A549 (cell line): ENCODE measurements at regions not wholly inside any gene's neighbourhood (a gene's known extent, or its start where the extent isn't known, plus 50 kb on each side); places are given as distances from the start of the nearest gene placed in this dataset.

Experiments
- ATAC-seq, 2 experiments: fragments of 200-7000 bp in 1 of 2; fragments of >200 bp in 1 of 2; cut with Nextera tagmentation in 1 of 2; cut with Tn5 transposase in 1 of 2; 3 replicates each; pipeline versions ENCODE4 v1.8.0 to v1.9.1; 2018 to 2020; ENCODE audit warnings: mild to moderate bottlenecking in 1 of 2, moderate library complexity in 1 of 2
- CTCF ChIA-PET: fragments of 300-600 bp; sonication (Branson Sonifier 250); formaldehyde crosslinking; extraction: SDS; loops from one replicate; lab custom pipeline; 2021; ENCODE audit warnings: antibody characterized with exemption, inconsistent platforms; lab: Yijun Ruan, JAX
- POLR2A ChIA-PET: fragments of 350-600 bp; formaldehyde crosslinking; extraction: SDS; loops from one replicate; lab custom pipeline; 2021; ENCODE audit warnings: antibody characterized with exemption, inconsistent platforms; lab: Yijun Ruan, JAX
- DNase-seq, 2 experiments: peaks; one replicate each; pipeline versions ENCODE4 v3.0.0 to v3.0.0-alpha.2; 2011 to 2016; ENCODE audit warnings: low read depth in 1 of 2, low spot score in 1 of 2
- FAIRE-seq: peaks from 2 replicates; lab custom pipeline; 2011; peaks lifted over from hg19 to GRCh38; lab: Jason Lieb, UNC
- H3K27ac ChIP-seq, 2 experiments: fragments of >200 bp; sonication (Bioruptor Twin); formaldehyde crosslinking; 3 replicates each; pipeline ENCODE4 v1.5.1; 2016 to 2017
- H3K4me1 ChIP-seq: fragments of >200 bp; sonication (Bioruptor Twin); formaldehyde crosslinking; 3 replicates; pipeline ENCODE4 v1.6.1; 2016
- H3K4me2 ChIP-seq: fragments of >200 bp; sonication (Bioruptor Twin); formaldehyde crosslinking; 3 replicates; pipeline ENCODE4 v1.6.1; 2016
- H3K4me3 ChIP-seq: fragments of >200 bp; sonication (Bioruptor Twin); formaldehyde crosslinking; 3 replicates; pipeline ENCODE4 v1.5.1; 2016
- H3K9me3 ChIP-seq: fragments of >200 bp; sonication (Bioruptor Twin); formaldehyde crosslinking; 3 replicates; pipeline ENCODE4 v1.6.1; 2016
- CBX2 ChIP-seq: fragments of 200-600 bp; sonication (generic); IDR thresholded peaks from 2 replicates; pipeline ENCODE4 v1.6.1; 2016; ENCODE audit warnings: low read depth, mild to moderate bottlenecking, borderline replicate concordance
- CBX8 ChIP-seq: fragments of 200-600 bp; sonication (generic); IDR thresholded peaks from 2 replicates; pipeline ENCODE4 v1.6.1; 2016
- CEBPB ChIP-seq, 2 experiments: fragments of >200 bp in 1 of 2; sonication (Bioruptor Twin) in 1 of 2; formaldehyde crosslinking in 1 of 2; IDR thresholded peaks; 2 replicates each; pipeline ENCODE4 v1.6.1; 2012 to 2016
- CHD4 ChIP-seq: fragments of 200-600 bp; sonication (generic); IDR thresholded peaks from 2 replicates; pipeline ENCODE4 v1.6.1; 2016; ENCODE audit warnings: antibody characterized with exemption, mild to moderate bottlenecking, borderline replicate concordance
- CTCF ChIP-seq: fragments of >200 bp; sonication (Bioruptor Twin); formaldehyde crosslinking; IDR thresholded peaks from 3 replicates; pipeline ENCODE4 v1.5.1; 2016
- E2F6 ChIP-seq: IDR thresholded peaks from 2 replicates; pipeline ENCODE4 v1.6.1; 2012; ENCODE audit warnings: low read depth, borderline replicate concordance
- EHMT2 ChIP-seq: fragments of 200-600 bp; sonication (generic); IDR thresholded peaks from 2 replicates; pipeline ENCODE4 v1.6.1; 2016; ENCODE audit warnings: antibody characterized with exemption, low read depth, mild to moderate bottlenecking, moderate library complexity
- ELK1 ChIP-seq: fragments of 150-350 bp; IDR thresholded peaks from 2 replicates; pipeline ENCODE4 v1.6.1; 2014; ENCODE audit warnings: low read depth, mild to moderate bottlenecking, low read length
- ESRRA ChIP-seq: fragments of 150-350 bp; IDR thresholded peaks from 2 replicates; pipeline ENCODE4 v1.6.1; 2014; ENCODE audit warnings: mild to moderate bottlenecking, low read length, borderline replicate concordance
- HDAC2 ChIP-seq: fragments of 200-600 bp; sonication (generic); IDR thresholded peaks from 2 replicates; pipeline ENCODE4 v1.6.1; 2016
- HOXB5 ChIP-seq: fragments of 250-450 bp; sonication (Bioruptor Pico); IDR thresholded peaks from 2 replicates; pipeline ENCODE4 v1.5.0; 2020; ENCODE audit warnings: mild to moderate bottlenecking, moderate library complexity
- JUN ChIP-seq, 2 experiments: fragments of >200 bp; sonication (Bioruptor Twin); formaldehyde crosslinking; IDR thresholded peaks; 2 replicates in 1 of 2; 3 replicates in 1 of 2; pipeline ENCODE4 v1.6.1; 2016 to 2017
- JUNB ChIP-seq: fragments of >200 bp; sonication (Bioruptor Twin); formaldehyde crosslinking; IDR thresholded peaks from 2 replicates; pipeline ENCODE4 v1.6.1; 2016
- MAFK ChIP-seq: fragments of 450-650 bp; IDR thresholded peaks from 2 replicates; pipeline ENCODE4 v1.6.1; 2014; ENCODE audit not compliant: partially characterized antibody
- MAZ ChIP-seq: fragments of 150-350 bp; IDR thresholded peaks from 2 replicates; pipeline ENCODE4 v1.6.1; 2014; ENCODE audit warnings: antibody characterized with exemption, low read depth, low read length, borderline replicate concordance
- MYC ChIP-seq: IDR thresholded peaks from 2 replicates; pipeline ENCODE4 v1.6.1; 2012; ENCODE audit warnings: mild to moderate bottlenecking, inconsistent platforms, low read length, improper control_type of control experiment, borderline replicate concordance
- NPAS2 ChIP-seq: fragments of 250-450 bp; sonication (Bioruptor Pico); IDR thresholded peaks from 2 replicates; pipeline ENCODE4 v1.8.0; 2022; ENCODE audit warnings: mild to moderate bottlenecking, moderate library complexity, borderline replicate concordance
- POLR2A ChIP-seq: IDR thresholded peaks from 2 replicates; pipeline ENCODE4 v1.6.1; 2012; ENCODE audit warnings: mild to moderate bottlenecking, low read length
- RNF2 ChIP-seq: fragments of 200-600 bp; sonication (generic); IDR thresholded peaks from 2 replicates; pipeline ENCODE4 v1.6.1; 2016; ENCODE audit warnings: low read depth, mild to moderate bottlenecking, antibody characterized with exemption, moderate library complexity, borderline replicate concordance
- SMC3 ChIP-seq: fragments of >200 bp; sonication (Bioruptor Twin); formaldehyde crosslinking; IDR thresholded peaks from 3 replicates; pipeline ENCODE4 v1.6.1; 2018; ENCODE audit warnings: inconsistent platforms
- SREBF2 ChIP-seq: fragments of 450-650 bp; IDR thresholded peaks from 2 replicates; pipeline ENCODE4 v1.6.1; 2014; ENCODE audit warnings: mild to moderate bottlenecking, moderate library complexity
- TFCP2L1 ChIP-seq: fragments of 250-450 bp; sonication (Bioruptor Pico); IDR thresholded peaks from 2 replicates; pipeline ENCODE4 v1.5.0; 2021; ENCODE audit warnings: mild to moderate bottlenecking
- TP53 ChIP-seq: fragments of 250-450 bp; sonication (Bioruptor Pico); IDR thresholded peaks from 2 replicates; pipeline ENCODE4 v1.5.0; 2021; ENCODE audit warnings: mild to moderate bottlenecking, moderate library complexity
- ZSCAN20 ChIP-seq: fragments of 250-450 bp; sonication (Bioruptor Pico); IDR thresholded peaks from 2 replicates; pipeline ENCODE4 v1.8.0; 2022; ENCODE audit warnings: mild to moderate bottlenecking, moderate library complexity
- WGBS: methylation state at CpG from one replicate; pipeline ENCODE4 v1.1.6; 2017; ENCODE audit errors: missing lambda C conversion rate; 5-methylcytosine and 5-hydroxymethylcytosine counted together
- TF ChIP-seq, protein P1 (sequence below): fragments of >200 bp; sonication (Bioruptor Twin); formaldehyde crosslinking; IDR thresholded peaks from 3 replicates; pipeline ENCODE4 v1.6.1; 2016

GRCh38 chr2:56478027-56478426, 294.2 kb downstream of the CCDC85A start:
- ChIA-PET CTCF (no interaction called here), POLR2A (no interaction called here)
- no peak overlapping the region for H3K27ac ChIP-seq
- H3K4me3 ChIP-seq, result no peak overlapping the region
- FAIRE-seq (no peak), DNase-seq (no peak), ATAC-seq (no peak)
- no peaks in the 10 kb centered on the region for H3K9me3 ChIP-seq
- no peaks in the 10 kb centered on the region; the same call in 2 of the 3 replicates for H3K4me1 ChIP-seq
- H3K4me2 ChIP-seq, result no peak overlapping the region
- TF ChIP-seq MAFK (peak; percentile 26), CBX8 (no peak)

DNA sequence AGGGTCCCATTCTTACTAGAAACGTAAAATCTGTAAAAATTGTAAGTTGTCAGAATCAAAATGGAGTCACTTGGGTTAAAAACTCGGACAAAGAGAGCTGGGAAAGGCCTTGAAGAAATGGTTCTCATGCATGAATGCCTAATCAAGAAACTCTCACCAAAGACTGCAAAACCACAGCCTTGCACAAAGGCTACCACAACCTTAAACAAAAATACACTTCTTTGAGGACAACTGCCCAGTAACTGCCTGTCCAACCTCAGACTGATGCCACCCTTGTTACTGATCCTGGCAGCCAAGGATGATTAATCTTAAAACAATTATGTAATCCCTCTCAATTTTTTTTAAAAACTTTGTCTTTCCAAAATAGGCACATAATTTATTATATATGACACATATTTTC, 299.3 kb downstream of the CCDC85A start:
- H3K27ac ChIP-seq, result no peak overlapping the region
- WGBS, result 12% methylated on average over 2 of the region's 2 CpGs
- TF ChIP-seq SREBF2, result no peak
- no peak for TF ChIP-seq TFCP2L1 (CRISPR knock-in tag)
- no peak overlapping the region for H3K4me3 ChIP-seq
- H3K4me2 ChIP-seq, result no peak overlapping the region
- no peaks in the 10 kb centered on the region for H3K4me1 ChIP-seq
- DNase-seq (no peak), FAIRE-seq (no peak), ATAC-seq (no peak)
- H3K9me3 ChIP-seq, result no peaks in the 10 kb centered on the region
- ChIA-PET CTCF (no interaction called here), POLR2A (no interaction called here)

- CTCF ChIA-PET, result interaction anchor here (1.5 kb wide), 1 partner anchor 12 kb away, joined by 3 read pairs; no protein-coding TSS in a partner anchor
These were observed 301.1 kb downstream of the CCDC85A start for GRCh38 chr2:56484906-56485305.

DNA sequence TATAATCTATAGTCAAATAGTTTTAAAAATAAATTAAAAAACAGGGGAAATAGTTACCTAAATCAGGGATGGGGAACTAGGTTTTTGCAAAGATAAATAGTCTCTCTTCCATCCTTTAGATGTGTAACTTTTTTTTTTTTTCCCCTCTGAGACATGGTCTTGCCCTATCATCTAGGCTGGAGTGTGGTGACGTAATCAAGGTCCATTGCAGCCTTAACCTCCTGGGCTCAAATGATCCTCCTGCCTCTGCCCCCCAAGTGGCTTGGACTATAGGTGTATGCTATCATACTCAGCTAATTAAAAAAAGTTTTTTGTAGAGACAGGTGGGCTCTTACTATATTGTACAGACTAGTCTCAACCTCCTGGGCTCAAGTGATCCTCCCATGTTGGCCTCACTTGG, 316.5 kb downstream of the CCDC85A start:
- CTCF ChIA-PET, result no interaction called here
- FAIRE-seq (no peak), ATAC-seq (no peak), DNase-seq (no peak)
- Histone ChIP-seq H3K4me3 (no peak overlapping the region), H3K9me3 (no peaks in the 10 kb centered on the region), H3K4me2 (no peak overlapping the region), H3K27ac (no peak overlapping the region), H3K4me1 (no peaks in the 10 kb centered on the region)
- WGBS, result 32% methylated on average over 1 of the region's 1 CpG
- POLR2A ChIA-PET, result no interaction called here
- TF ChIP-seq SREBF2 (no peak), ELK1 (no peak), CBX2 (no peak), ESRRA (no peak), MYC (no peak), MAZ (no peak), E2F6 (no peak), RNF2 (no peak), CHD4 (no peak)

More at GRCh38 chr2:56484906-56485305, 301.1 kb downstream of the CCDC85A start:
- Histone ChIP-seq H3K4me3 (no peak overlapping the region), H3K9me3 (no peaks in the 10 kb centered on the region), H3K4me2 (no peak overlapping the region), H3K27ac (no peak overlapping the region), H3K4me1 (no peaks in the 10 kb centered on the region)
- FAIRE-seq, result no peak
- ATAC-seq, result no peak
- TF ChIP-seq CEBPB (IDR thresholded peaks at IDR 0.05), result no peak
- TF ChIP-seq NPAS2 (CRISPR knock-in tag), result no peak
- TF ChIP-seq, protein P1, sequence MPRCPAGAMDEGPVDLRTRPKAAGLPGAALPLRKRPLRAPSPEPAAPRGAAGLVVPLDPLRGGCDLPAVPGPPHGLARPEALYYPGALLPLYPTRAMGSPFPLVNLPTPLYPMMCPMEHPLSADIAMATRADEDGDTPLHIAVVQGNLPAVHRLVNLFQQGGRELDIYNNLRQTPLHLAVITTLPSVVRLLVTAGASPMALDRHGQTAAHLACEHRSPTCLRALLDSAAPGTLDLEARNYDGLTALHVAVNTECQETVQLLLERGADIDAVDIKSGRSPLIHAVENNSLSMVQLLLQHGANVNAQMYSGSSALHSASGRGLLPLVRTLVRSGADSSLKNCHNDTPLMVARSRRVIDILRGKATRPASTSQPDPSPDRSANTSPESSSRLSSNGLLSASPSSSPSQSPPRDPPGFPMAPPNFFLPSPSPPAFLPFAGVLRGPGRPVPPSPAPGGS, result no peak
- TF ChIP-seq HOXB5 (CRISPR knock-in tag), result no peak
- TF ChIP-seq HDAC2, result no peak
- TF ChIP-seq CTCF, result no peak
- TF ChIP-seq ZSCAN20 (CRISPR knock-in tag), result no peak
- no peak for TF ChIP-seq POLR2A
- no peak for TF ChIP-seq JUN (IDR thresholded peaks at IDR 0.05)
- TF ChIP-seq MYC, result no peak
- no peak for TF ChIP-seq TP53
- no peak for TF ChIP-seq TFCP2L1 (CRISPR knock-in tag)
- no peak for TF ChIP-seq SMC3
- no peak for TF ChIP-seq MAFK
- no peak for TF ChIP-seq EHMT2
- TF ChIP-seq JUNB, result no peak
- POLR2A ChIA-PET, result no interaction called here
- no peak for DNase-seq
